SK-N-SH treated with all-trans-retinoic acid at 6 μM for 48 hours (cell line): ENCODE measurements at regions not wholly inside any gene's neighbourhood (a gene's known extent, or its start where the extent isn't known, plus 50 kb on each side); places are given as distances from the start of the nearest gene placed in this dataset.

Source experiments
- ATAC-seq: fragments of 200-7000 bp; cut with Tn5 transposase; 3 replicates; pipeline ENCODE4 v1.9.1; 2020; ENCODE audit warnings: mild to moderate bottlenecking, moderate library complexity
- ARNTL ChIP-seq: fragments of 450-650 bp; formaldehyde crosslinking; IDR thresholded peaks from 2 replicates; pipeline ENCODE4 v1.5.0; 2020; ENCODE audit warnings: low read depth, mild to moderate bottlenecking, moderate library complexity, borderline replicate concordance
- BACH2 ChIP-seq: fragments of 250-450 bp; sonication (Bioruptor Pico); IDR thresholded peaks from 2 replicates; pipeline ENCODE4 v1.9.0; 2021; ENCODE audit warnings: mild to moderate bottlenecking, borderline replicate concordance
- CSDC2 ChIP-seq: fragments of 250-450 bp; sonication (Bioruptor Pico); IDR thresholded peaks from 2 replicates; pipeline ENCODE4 v1.5.0; 2020; ENCODE audit warnings: mild to moderate bottlenecking, moderate library complexity
- ESRRG ChIP-seq: fragments of 250-450 bp; sonication (Bioruptor Pico); IDR thresholded peaks from 2 replicates; pipeline ENCODE4 v1.6.1; 2021; ENCODE audit warnings: mild to moderate bottlenecking
- GLIS3 ChIP-seq: fragments of 250-450 bp; sonication (Bioruptor Pico); IDR thresholded peaks from 2 replicates; pipeline ENCODE4 v1.5.0; 2020; ENCODE audit warnings: mild to moderate bottlenecking, moderate library complexity
- ISL1 ChIP-seq: fragments of 250-450 bp; sonication (Bioruptor Pico); IDR thresholded peaks from 2 replicates; pipeline ENCODE4 v2.1.2; 2022; ENCODE audit warnings: mild to moderate bottlenecking, moderate library complexity
- OSR1 ChIP-seq: fragments of 250-450 bp; sonication (Bioruptor Pico); IDR thresholded peaks from 2 replicates; pipeline ENCODE4 v1.8.0; 2022; ENCODE audit warnings: moderate library complexity, mild to moderate bottlenecking, inconsistent platforms
- SNAI2 ChIP-seq: fragments of 250-450 bp; sonication (Bioruptor Pico); IDR thresholded peaks from 2 replicates; pipeline ENCODE4 v1.5.0; 2020; ENCODE audit warnings: mild to moderate bottlenecking, moderate library complexity
- TCF4 ChIP-seq: fragments of 250-450 bp; sonication (Bioruptor Pico); IDR thresholded peaks from 2 replicates; pipeline ENCODE4 v1.8.0; 2021; ENCODE audit warnings: mild to moderate bottlenecking, moderate library complexity, borderline replicate concordance
- TOX ChIP-seq: fragments of 250-450 bp; sonication (Bioruptor Pico); IDR thresholded peaks from 2 replicates; pipeline ENCODE4 v1.8.0; 2021; ENCODE audit warnings: mild to moderate bottlenecking, moderate library complexity, borderline replicate concordance
- ZC3H10 ChIP-seq: fragments of 250-450 bp; sonication (Bioruptor Pico); IDR thresholded peaks from 2 replicates; pipeline ENCODE4 v1.5.1; 2021; ENCODE audit warnings: mild to moderate bottlenecking, moderate library complexity
- ZFP3 ChIP-seq: fragments of 250-450 bp; sonication (Bioruptor Pico); IDR thresholded peaks from 2 replicates; pipeline ENCODE4 v1.5.0; 2020; ENCODE audit warnings: mild to moderate bottlenecking, moderate library complexity
- ZNF70 ChIP-seq: fragments of 450-650 bp; formaldehyde crosslinking; IDR thresholded peaks from 2 replicates; pipeline ENCODE4 v1.5.0; 2020; ENCODE audit warnings: mild to moderate bottlenecking, moderate library complexity
- ZNF8 ChIP-seq: fragments of 450-650 bp; formaldehyde crosslinking; IDR thresholded peaks from 2 replicates; pipeline ENCODE4 v1.5.0; 2020; ENCODE audit warnings: mild to moderate bottlenecking, moderate library complexity
- TF ChIP-seq, protein P1 (sequence below): fragments of 250-450 bp; sonication (Bioruptor Pico); IDR thresholded peaks from 2 replicates; pipeline ENCODE4 v1.8.0; 2020; ENCODE audit warnings: mild to moderate bottlenecking, moderate library complexity, borderline replicate concordance
- TF ChIP-seq, protein P2 (sequence below): fragments of 250-450 bp; sonication (Bioruptor Pico); IDR thresholded peaks from 2 replicates; pipeline ENCODE4 v1.5.1; 2020; ENCODE audit warnings: low read depth, mild to moderate bottlenecking, moderate library complexity
- TF ChIP-seq, protein P3 (sequence below): fragments of 250-450 bp; sonication (Bioruptor Pico); IDR thresholded peaks from 2 replicates; pipeline ENCODE4 v1.8.0; 2021; ENCODE audit warnings: low read depth, mild to moderate bottlenecking, moderate library complexity, borderline replicate concordance
- TF ChIP-seq, protein P4 (sequence below): fragments of 250-450 bp; sonication (Bioruptor Pico); IDR thresholded peaks from 2 replicates; pipeline ENCODE4 v1.5.1; 2021; ENCODE audit warnings: mild to moderate bottlenecking, moderate library complexity

DNA sequence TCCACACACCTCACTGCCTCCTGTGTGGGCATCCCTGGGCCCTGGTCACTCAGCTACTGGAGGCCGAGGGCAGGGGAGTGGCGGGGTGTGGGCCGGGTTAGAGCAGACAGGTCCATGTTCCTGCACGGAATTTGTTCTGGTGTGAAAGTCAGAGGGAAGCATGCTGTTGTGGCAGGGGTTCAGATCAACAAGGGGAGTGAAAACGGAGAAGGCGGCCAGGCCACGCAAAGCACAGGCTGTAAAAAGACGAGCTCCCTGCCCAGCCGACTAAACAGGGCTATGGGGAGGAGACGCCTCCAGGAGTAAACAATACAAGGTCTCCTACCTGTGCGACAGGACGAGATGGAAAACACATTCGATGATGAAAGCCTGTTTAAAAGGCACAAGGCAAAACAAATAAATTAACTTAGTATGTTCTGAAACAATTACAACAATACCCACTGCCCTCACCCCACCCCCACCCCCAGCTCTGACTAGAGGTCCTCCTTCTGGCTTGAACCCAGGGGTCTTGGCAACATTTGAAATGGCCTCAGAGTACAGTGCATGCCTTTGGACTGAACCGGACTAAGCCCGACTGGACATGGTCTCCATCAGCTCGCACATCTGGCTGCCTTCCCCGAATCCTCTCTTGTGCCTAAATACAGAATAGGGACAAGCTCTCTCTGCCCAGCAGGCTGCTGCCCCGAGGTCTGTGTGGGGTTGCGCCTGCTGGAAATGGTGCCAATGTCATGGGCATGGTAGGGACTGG is 274.9 kb upstream of the DIO3 start:
- ATAC-seq: no peak
- TF ChIP-seq, protein P1, sequence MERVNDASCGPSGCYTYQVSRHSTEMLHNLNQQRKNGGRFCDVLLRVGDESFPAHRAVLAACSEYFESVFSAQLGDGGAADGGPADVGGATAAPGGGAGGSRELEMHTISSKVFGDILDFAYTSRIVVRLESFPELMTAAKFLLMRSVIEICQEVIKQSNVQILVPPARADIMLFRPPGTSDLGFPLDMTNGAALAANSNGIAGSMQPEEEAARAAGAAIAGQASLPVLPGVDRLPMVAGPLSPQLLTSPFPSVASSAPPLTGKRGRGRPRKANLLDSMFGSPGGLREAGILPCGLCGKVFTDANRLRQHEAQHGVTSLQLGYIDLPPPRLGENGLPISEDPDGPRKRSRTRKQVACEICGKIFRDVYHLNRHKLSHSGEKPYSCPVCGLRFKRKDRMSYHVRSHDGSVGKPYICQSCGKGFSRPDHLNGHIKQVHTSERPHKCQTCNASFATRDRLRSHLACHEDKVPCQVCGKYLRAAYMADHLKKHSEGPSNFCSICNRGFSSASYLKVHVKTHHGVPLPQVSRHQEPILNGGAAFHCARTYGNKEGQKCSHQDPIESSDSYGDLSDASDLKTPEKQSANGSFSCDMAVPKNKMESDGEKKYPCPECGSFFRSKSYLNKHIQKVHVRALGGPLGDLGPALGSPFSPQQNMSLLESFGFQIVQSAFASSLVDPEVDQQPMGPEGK (CRISPR knock-in tag): no peak
- TF ChIP-seq ESRRG (CRISPR knock-in tag): no peak
- no peak for TF ChIP-seq ZC3H10 (CRISPR knock-in tag)
- TF ChIP-seq ARNTL (CRISPR knock-in tag): no peak
- no peak for TF ChIP-seq ZFP3
- no peak for TF ChIP-seq SNAI2
- TF ChIP-seq, protein P2, sequence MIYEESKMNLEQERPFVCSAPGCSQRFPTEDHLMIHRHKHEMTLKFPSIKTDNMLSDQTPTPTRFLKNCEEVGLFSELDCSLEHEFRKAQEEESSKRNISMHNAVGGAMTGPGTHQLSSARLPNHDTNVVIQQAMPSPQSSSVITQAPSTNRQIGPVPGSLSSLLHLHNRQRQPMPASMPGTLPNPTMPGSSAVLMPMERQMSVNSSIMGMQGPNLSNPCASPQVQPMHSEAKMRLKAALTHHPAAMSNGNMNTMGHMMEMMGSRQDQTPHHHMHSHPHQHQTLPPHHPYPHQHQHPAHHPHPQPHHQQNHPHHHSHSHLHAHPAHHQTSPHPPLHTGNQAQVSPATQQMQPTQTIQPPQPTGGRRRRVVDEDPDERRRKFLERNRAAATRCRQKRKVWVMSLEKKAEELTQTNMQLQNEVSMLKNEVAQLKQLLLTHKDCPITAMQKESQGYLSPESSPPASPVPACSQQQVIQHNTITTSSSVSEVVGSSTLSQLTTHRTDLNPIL: no peak
- TF ChIP-seq, protein P3, sequence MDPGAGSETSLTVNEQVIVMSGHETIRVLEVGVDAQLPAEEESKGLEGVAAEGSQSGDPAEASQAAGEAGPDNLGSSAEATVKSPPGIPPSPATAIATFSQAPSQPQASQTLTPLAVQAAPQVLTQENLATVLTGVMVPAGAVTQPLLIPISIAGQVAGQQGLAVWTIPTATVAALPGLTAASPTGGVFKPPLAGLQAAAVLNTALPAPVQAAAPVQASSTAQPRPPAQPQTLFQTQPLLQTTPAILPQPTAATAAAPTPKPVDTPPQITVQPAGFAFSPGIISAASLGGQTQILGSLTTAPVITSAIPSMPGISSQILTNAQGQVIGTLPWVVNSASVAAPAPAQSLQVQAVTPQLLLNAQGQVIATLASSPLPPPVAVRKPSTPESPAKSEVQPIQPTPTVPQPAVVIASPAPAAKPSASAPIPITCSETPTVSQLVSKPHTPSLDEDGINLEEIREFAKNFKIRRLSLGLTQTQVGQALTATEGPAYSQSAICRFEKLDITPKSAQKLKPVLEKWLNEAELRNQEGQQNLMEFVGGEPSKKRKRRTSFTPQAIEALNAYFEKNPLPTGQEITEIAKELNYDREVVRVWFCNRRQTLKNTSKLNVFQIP: no peak

DNA sequence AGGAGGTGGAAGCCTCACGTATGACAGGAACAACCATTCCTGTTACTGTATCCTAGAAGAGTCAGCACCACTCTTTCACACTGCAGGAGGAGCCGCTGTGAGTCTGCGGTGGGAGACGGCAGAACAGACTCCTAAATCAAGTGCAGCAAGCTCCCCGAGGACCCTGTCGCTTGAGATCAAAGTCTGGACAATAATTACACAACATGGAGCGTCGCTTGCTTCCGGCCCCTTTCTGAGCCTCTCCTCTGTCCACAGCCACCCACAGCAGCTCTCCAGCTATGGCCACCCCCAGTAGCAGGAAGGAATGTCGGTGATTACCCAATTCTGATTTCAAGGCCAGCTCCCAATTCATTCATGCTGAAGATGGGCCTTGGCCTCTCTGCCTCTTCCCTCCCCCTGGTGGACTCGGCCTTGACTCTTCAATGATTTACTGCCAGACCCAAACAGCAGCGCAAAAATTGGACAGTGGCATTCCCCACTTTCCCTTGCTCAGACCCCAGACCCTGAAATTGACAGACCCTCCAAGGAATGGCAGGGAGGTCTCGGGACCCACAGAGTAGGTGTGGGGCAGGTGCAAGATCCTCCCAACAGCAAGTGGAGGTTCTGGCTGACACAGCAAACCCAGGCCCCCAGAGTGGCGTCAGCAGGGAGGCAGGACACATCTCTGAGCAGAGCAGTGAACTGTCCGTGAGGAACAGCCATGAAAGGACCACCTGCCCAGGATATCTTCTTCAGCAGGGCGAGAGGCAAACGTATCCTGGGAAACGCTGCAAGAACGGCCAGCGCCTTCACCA is 272.7 kb upstream of the DIO3 start:
- TF ChIP-seq, protein P2: no peak
- TF ChIP-seq SNAI2 (no peak), ISL1 (no peak), OSR1 (no peak), ARNTL (CRISPR knock-in tag) (no peak), TCF4 (CRISPR knock-in tag) (no peak), ZNF70 (CRISPR knock-in tag) (no peak)
- no peak for ATAC-seq

DNA sequence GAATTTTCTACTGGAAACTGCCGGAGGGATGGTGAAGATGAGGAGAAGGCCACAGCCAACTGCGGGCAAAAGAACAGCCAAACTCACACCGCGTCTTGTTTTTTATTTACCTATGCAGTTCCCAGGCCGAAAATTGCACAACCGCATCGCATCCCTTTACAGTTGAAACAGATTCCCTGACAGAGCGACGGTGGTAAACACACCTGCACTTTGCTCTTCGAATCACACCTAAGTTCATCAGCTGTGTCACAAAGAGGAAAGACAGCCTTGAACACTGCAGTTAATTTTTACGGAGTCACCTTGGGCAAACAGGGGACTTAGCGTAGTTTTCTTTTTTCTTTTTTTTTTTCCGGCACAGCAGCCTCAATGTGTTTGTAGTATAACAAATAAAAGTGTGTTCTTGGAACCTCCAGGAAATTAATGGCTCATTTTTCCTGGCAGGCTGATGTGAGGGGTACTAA is 272.0 kb upstream of the DIO3 start:
- ATAC-seq: no peak
- no peak for TF ChIP-seq SNAI2
- TF ChIP-seq, protein P4, sequence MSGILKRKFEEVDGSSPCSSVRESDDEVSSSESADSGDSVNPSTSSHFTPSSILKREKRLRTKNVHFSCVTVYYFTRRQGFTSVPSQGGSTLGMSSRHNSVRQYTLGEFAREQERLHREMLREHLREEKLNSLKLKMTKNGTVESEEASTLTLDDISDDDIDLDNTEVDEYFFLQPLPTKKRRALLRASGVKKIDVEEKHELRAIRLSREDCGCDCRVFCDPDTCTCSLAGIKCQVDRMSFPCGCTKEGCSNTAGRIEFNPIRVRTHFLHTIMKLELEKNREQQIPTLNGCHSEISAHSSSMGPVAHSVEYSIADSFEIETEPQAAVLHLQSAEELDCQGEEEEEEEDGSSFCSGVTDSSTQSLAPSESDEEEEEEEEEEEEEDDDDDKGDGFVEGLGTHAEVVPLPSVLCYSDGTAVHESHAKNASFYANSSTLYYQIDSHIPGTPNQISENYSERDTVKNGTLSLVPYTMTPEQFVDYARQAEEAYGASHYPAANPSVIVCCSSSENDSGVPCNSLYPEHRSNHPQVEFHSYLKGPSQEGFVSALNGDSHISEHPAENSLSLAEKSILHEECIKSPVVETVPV (CRISPR knock-in tag): no peak
- no peak for TF ChIP-seq ZNF8 (CRISPR knock-in tag)
- no peak for TF ChIP-seq ZNF70 (CRISPR knock-in tag)
- no peak for TF ChIP-seq ESRRG (CRISPR knock-in tag)
- no peak for TF ChIP-seq ISL1
- TF ChIP-seq CSDC2: no peak
- no peak for TF ChIP-seq GLIS3 (CRISPR knock-in tag)
- no peak for TF ChIP-seq ZC3H10 (CRISPR knock-in tag)
- no peak for TF ChIP-seq TCF4 (CRISPR knock-in tag)
- TF ChIP-seq, all 23 proteins: peak for 0

DNA sequence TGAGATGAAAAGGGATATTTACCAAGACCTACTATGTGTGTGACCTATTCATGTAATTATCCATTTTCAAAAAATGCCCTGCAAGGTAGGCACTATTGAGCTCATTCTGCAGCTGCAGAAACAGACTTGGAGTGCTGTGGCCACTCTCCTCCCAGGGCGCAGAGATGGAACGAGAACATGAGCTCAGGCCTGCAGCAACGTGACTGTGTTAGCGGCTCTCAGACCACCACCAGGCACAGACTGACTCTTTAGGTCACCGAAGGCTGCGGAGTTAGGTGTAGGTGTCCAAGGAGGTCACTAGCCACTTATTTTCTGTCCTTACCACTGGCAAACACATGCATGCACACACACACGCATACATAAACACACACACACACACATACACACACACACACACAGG is 271.4 kb upstream of the DIO3 start:
- TF ChIP-seq ZNF8 (CRISPR knock-in tag): no peak
- TF ChIP-seq BACH2 (CRISPR knock-in tag): no peak
- TF ChIP-seq TOX: no peak
- TF ChIP-seq ISL1: no peak
- no peak for TF ChIP-seq ESRRG (CRISPR knock-in tag)
- TF ChIP-seq, protein P4 (CRISPR knock-in tag): no peak
- TF ChIP-seq, protein P3: no peak
- no peak for TF ChIP-seq TCF4 (CRISPR knock-in tag)
- no peak for TF ChIP-seq ZFP3
- TF ChIP-seq ARNTL (CRISPR knock-in tag): no peak
- TF ChIP-seq GLIS3 (CRISPR knock-in tag): no peak
- TF ChIP-seq, all 23 proteins: peak for 0
- ATAC-seq: no peak
